ENCODE measurements at regions not wholly inside any gene's neighbourhood (a gene's known extent, or its start where the extent isn't known, plus 50 kb on each side); places are given as distances from the start of the nearest gene placed in this dataset.

DNA sequence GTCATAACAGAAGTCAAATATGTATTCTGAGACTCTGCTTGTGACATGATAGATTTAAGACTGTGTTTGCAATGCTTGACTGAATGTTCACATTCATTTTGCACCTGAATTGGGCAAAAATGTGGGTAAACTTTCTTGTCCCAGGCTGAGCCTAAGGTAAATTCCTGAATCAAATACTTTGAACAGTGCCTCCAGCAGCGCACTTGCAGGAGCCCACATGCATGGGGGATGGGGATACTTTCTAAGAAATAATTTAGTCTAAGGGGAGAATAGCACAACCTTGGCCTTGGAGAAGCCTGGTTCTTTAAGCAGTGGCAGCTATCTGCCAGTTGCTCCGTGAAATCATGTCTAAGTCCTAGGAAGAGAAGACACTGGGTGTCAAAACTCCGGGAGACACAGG is 163.5 kb upstream of the EGFLAM start:
- no peak for DNase-seq

DNA sequence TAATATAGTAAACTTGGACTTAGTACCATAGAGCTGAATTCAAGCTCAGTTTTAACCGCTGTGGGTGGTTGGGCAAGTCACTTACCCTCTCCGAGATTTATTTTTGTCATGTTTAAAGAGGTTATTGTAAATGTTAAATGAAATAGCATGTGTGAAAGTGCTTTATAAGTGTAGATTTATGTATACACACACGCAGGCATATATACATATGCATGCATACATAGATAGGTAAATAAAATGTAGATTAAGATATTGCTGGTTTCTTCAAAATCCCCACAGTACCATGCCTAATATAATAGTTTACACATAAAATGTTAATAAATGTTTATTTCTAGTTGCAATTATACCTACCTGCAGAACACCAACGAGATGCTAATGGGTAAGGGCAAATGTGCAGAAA is 164.5 kb upstream of the EGFLAM start:
- no peak for DNase-seq

DNA sequence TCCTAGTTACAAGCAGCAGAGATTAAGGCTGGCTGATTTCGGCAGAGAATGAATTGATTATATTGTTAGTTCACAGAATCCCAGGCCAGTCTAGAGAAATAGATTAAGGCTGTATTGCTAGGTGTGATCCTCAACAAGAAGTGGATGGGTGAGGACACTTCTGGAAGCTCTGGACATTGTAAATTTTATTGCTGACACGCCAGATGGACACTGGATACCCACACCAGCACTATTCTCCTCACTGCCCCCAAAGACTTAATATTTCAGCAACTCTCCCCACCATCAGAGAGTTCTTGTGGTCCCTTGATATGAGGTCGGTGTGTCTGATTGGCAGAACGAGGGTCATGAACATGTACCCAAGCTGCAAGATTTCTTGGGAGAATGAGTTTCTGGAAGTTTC is 171.6 kb upstream of the EGFLAM start:
- no peak for DNase-seq

DNA sequence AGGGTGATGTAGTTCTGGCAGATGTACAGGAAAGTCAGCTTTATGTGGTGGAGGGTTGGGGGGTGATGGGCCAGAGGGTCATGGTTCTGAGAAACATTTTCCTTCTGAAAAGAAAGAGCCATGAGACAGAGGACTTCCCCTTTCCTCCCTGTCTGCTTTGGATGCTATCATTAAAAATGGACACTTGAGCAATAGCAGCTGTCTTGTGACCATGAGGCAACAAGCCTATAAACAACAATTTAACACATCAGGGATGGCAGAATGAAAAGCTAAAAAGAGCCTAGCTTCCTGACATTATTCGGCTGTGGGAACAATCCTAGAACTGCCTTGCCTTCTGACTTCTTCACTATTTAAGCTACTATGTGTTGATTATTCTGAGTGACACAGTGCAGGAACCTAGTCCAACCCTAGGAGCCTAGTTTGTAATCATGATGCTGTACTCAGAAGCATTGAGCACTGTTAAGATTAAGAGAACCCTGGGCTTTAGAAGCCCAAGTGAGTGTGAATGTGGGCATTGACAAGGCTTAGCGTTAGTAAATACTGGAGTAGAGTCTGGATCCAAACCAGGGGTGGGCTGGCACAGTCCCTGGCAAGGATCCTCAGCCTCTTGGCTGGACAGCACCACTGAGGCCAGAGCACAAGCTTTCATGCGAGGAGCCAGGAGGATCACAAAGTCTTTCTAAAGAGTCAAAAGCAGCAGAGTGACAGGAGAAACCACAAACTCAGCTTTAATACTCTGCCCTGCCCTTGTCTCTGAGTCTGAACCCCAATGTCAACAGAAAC is 178.5 kb upstream of the EGFLAM start:
- peak; percentile 47 to 66 (median 55) for DNase-seq

DNA sequence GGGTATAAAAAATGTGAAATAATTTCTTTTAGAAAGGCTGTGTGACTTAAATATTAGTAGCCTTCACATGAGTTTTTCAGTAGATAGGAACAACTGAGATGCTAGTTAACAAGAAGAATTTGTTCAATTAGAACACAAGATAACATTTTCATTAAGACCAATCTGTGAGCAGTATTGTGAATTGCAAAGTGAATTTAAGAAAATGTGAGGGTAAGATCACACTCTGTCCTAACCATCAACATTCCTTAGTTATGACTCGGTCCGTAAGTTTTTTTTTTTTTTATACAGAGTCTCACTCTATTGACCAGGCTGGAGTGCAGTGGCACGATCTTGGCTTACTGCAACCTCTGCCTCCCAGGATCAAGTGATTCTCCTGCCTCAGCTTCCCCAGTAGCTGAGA is 180.2 kb upstream of the EGFLAM start:
- DNase-seq, result no peak

DNA sequence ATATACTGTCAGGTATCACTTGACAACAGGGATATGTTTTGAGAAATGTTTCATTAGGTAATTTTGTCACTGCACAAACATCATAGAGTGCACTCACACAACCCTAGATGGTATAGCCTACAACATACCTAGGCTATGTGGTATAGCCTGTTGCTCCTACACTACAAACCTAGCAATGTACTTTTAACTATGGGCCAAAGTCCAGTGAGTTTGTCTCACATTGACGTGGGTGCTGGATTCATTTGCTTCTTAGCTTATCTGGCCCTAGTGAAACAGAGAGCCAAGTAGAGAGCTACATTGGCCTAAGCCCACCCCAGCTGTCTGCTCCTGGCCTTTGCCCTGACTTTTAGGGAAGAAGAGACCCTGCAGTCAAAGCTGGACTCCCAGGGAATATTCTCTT is 180.7 kb upstream of the EGFLAM start:
- DNase-seq, result no peak

DNA sequence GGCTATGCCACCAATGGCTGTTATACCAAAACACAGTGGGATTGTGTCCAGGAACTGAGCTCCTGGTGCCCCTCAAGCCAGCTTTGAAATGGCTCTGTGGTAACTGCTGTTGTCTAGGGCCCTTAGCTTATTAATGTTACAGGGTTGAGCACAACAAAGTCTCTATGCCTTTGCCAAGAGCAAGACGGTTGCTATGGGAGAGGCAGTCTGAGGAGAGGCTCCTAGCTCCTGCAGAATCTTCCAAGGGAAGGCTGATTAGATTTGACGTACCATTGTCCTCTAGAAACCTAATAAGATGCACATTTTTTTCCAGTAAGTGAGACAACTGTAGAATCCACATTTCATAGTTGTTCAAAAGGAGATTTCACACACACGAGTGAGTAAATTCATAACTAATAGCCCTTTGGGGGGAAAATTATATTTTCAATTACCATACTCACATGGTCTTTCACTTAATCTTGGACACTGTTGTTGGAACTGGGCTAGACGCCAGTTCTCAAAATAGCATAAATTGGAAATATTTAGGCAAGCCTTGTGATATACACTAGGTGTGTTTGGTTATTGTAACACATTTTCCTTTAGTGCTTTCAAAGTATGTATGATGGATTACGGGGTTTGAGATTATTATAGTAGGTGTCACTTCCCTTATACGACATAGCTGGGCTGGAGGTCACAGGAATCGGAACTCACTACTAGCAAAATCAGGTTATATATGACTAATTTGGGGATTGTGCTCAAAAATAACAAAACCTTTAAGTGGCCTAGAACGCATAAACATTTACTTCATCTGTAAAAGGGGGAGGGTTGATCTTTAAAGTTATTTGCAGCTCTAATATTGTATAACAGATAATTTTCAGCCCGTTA is 186.3 kb upstream of the EGFLAM start:
- DNase-seq, result no peak

DNA sequence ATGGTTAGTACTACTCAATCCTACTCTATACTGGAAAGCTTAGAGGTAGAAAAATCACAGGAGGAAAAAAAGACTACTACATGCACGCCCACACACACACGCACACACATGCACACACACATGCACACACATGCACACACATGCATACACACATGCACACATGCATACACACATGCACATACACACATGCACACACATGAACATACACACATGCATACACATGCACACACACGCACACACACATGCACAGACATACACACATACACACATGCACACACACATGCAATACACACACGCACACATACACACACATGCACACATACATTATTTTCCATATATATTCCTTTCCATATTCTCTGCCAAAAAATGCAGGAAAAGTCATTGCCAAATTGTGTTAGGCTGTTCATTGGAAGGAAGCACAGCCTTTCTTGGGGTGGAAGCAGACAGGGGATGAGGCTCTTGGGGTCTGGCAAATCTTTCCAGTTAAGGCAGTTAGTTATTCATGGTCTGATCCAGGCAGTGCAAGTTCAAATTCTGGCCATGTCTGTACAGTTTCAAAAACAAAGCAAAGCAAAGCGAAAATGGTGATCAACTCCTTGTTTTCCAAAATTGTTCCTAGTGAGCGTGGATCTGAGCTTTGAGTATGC is 187.9 kb upstream of the EGFLAM start:
- no peak for DNase-seq

DNA sequence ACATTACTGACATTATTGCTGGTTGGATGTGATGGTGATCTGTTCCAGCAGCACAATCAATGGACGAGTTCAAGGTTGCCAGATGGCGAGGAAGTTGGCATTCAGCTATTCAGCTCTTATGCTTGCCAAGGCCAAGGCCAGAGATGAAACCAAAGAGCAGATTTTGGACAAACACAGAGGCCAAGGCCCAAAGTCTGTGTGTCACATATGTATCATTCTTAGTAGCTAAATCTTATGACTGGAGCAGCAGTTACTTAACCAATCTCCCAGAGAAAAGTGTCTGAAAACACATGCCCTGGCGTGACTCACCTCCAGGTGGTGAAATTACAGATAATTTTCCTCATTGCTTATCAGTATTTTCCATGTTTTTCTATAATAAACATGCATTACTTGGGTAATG is 189.0 kb upstream of the EGFLAM start:
- DNase-seq, result no peak

DNA sequence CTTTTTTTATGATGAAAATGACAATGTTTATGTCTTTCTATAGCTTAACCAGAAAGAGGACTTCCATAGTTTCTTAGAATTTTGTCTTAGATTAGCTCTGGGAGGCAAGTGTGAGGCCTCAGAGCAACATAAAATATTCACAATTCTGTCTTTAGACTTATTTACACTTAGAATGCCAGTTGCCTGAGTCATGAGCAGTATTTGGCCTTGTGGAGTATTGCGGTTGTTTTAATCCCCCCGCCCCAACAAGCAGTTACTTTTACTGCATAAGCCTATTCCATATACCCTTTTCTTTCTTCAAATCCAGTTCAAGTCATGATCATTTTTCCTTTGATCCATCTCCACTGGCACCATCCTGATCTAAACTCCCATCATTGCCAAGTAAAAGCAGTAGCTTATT is 198.0 kb upstream of the EGFLAM start:
- DNase-seq, result no peak

DNA sequence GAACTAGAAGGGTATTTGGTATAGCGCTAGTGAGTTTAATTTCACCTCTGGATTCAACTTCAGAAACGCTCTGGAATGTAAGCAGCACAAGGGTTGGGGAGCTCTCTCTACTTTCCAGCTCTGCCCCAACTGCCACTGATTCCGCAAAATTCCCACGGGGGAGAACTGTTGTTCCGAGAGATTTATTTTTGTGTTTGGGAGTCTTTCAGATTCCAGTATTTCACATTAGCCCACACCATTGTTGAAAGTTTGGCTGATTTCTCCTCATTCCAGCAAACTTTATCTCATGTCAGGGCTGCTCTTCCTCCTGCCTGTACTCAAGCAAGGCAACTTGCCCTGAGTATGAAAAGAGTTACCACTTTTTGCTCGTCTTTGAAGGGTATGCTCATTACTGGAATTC is 198.5 kb upstream of the EGFLAM start:
- no peak for DNase-seq

DNA sequence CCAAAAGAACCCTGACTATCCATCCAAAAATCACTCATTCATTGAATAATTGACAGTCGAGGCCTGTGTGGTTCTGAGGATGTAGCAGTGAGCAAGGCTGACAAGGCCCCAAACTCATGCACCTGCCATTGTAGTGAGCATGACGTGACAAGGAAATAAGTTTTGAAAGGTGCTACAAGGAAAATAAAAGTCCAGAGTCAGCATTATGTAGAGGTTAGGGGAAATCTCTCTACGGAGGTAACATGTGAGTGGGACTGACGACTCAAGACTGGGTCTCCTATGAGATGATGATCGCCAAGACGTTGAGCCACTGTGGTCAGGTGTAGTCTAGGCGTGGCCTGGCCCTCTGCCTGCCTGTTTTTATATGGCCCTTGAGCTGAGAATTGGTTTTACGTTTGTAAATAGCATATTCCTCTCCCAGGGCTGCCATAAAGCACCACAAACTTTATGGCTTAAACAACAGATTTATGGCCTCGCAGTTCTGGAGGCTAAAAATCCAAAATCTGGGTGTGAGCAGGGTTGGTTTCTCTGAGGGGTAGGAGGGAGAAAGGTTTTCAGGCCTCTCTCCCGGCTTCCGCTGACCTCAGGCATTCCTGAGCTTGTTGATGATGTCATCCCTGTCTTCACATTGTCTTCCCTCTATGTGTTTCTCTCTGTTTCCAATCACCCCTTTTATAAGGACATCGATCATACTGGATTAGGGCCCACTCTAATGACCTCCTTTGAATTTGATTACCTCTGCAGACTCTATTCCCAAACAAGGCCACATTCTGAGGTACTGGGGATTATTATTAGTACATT is 206.4 kb upstream of the EGFLAM start:
- no peak for DNase-seq

DNA sequence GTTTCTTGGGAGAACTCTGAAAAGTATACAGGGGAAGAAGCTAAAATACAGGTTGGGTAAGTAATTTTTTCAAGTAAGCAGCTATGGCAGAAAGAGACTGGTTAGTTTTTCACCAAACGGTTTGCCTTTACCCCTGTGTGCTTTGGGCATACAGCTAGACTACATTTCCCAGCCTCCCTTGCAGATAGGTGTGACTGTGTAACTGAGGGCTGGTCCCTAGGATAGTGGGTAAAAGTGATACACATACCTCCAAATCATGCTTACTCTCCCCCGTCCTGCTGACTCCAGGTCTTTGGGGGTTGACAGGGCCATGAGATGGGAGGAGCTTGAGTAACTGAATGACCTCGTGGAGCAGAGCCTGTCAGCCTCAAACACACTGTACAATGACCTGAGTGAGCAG is 208.6 kb upstream of the GDNF start:
- no peak for DNase-seq

DNA sequence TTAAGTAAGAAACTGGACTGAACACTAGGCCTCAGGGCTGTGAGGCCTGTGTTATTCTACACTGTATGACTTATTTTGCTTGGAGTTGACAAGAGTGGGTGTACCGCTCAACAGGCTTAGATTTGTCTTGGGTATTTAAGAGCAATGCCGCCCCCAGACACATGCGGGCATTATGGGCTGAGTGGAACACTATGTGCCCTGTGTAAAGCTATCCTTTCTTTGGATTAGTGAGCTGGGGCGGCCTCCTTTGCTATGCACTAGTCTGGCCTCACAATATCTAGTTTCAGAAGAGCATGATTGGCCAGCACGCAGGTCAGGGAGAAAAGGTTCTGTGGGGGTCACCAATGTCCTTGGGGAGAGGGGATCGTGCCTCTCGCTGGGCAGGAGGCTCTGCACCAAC is 206.3 kb upstream of the GDNF start:
- DNase-seq, result no peak

DNA sequence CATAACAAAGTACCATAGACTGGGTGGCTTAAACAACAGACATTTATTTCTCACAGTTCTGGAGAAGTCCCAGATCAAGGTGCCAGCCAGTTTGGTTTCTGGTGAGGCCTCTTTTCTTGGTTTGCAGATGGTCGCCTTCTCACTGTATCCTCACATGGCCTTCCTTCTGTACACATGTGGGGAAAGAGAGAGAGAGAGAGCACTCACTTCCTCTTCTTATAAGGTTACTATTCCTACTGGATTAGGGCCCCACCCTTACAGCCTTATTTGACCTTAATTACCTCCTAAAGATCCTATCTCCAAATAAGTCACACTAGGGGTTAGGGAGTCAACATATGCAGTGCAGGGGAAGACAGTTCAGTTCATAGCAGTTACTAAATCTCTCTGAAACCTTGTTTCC is 205.6 kb upstream of the GDNF start:
- no peak for DNase-seq

DNA sequence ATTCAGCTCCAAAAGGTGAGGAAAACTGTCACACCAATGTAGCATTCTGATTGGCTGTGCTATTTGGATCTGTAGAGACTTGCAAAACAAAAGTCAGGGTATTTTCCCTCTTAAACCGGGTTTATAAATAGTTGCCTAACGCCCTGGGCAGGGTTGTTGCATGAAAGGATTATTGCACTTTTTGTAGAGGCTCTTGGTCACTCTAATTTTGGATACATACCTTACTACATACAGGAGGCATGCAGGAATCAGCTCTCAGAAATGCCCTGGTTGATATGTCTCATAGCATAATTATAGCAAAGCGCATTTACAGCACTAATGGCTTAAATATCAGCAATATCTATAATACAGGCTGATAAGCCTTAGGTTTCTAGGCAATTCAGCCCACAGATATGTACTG is 200.0 kb upstream of the GDNF start:
- no peak for DNase-seq

DNA sequence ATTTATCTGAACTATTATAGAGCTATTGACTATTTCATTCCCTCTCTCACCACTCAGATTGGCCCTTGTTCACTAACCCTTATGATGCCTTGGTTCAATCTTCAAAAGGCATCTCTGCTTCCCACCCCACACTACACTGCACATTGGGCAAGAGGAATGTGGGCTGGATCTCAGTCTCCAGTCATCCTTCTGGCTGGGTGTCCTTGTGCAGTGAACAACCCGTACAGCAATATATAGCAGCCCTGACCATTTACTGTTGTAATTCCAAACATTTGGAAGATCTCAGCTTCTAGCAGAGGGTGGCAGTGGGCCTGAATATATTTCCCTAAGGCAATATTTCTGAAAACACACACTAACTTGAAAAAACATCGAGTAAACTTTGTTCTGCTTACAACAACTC is 199.2 kb upstream of the GDNF start:
- no peak for DNase-seq

DNA sequence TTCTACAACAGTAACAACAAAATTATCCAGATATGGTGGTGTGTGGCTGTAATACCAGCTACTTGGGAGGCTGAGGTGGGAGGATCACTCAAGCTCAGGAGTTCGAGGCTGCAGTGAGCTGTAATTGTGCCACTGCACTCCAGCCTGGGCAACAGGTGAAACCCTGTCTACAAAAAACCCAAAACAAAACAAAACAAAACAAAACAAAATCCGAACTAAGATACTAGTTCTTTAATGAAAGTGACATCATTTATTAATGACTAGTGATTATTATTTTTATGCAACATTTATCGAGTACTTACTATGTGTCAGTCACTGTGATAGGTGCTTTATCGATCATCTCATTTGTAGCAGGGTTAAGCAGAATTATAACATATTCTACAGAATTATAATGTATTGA is 196.9 kb upstream of the GDNF start:
- no peak for DNase-seq

DNA sequence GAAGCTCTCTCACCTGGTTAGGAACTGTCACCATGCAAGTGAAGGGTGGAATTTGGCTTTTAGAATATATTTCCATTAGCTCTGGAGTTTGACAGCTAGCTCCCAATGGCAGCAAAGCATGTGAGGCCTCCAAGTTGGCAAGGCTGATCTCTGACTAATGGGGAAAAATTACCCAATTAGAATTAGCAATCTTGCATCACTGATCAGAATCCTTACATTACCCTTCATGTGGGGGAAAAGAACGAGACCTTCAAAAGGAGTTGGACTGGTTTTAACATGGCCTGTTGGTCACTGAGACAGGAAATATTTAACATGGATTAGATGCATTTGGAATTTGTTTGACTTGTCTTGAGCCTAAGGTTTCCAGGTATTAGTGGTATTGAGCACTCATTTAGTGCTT is 192.3 kb upstream of the GDNF start:
- no peak for DNase-seq

DNA sequence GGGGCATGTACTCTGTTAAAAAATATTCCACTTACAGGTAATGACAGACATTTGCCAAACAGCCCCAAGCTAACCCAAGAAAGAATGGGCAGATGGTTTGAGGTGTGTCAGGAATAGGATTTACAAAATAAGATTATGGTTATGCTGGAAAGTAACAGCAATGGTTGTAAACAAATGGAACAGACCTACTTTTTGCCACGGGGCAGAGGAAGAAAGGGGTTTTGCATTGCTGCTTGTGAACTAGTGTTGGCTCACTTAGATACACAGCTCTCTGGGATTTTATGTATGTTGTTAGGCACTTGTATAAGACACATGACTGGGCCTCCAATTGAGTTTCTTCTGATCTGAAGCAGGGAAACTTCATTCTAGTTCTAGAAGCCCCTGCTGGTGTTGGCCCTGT is 191.5 kb upstream of the GDNF start:
- DNase-seq, result no peak

DNA sequence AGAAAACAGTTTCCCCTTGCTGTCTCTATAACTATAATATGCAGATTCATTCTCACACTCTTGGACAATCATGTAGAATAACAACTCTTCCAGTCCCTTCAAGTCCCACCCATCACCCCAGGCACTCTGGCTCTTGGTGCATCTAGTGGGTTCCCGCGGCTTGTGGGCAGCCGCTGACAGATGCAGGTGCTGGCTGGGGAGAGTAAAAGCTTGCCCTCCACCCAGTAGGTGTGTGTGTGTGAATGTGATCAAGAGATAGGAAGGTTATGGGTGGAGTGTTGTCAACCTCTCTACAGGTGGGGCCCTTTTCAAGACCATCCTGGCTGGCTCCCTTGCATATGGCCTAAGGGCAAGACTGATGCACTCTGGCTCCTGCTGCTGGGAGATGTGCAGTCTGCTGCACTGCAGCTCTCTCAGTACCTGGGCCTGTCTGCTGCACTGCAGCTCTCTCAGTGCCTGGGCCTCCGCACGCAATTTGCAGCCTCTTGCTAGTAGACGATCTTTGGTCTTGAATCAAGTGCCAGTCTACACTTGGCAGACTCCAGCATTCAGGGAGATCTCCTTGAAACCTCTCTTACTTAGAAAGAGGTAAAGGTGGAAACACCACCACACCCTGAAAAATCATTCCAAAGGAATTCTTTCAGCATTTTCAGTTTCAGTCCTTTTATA is 189.7 kb upstream of the GDNF start:
- DNase-seq, result no peak

DNA sequence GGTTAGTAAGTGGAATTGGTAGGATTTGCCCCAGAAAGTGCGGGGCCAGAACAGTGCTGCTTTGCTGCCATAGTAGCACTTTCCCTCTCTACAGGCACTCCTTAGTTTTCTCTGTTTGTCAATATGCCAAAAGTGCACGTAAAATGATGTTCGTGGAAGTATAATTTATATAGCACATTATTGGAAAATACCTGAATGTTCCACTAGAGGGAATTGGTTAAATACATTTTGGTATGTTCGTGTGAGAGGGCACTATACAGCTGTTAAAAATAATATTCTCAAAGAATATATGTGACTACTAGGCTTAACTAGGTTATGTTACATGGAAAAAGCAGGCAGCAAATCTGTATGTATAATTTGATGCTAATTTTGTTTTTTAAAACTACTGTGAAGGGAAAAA is 184.0 kb upstream of the GDNF start:
- no peak for DNase-seq
